Sciatic nerve (tissue), 2 donors: ENCODE measurements at regions not wholly inside any gene's neighbourhood (a gene's known extent, or its start where the extent isn't known, plus 50 kb on each side); places are given as distances from the start of the nearest gene placed in this dataset.

Experiments
- ATAC-seq: fragments of 200-7000 bp; cut with Tn5 transposase; one replicate; pipeline ENCODE4 v1.9.1; 2020; ENCODE audit warnings: mild to moderate bottlenecking, moderate library complexity
- DNase-seq: peaks from one replicate; pipeline ENCODE4 v3.0.0-alpha.2; 2020; ENCODE audit warnings: low spot score
- intact Hi-C: fragments of 100-400 bp; cut with DNase I; formaldehyde crosslinking; loops from one replicate; pipeline ENCODE4 v1.14.2; 2022
- donor health status: DM: no; HTN: no; CAD: no.
- donor health status: DM: no; HTN: no; CAD: no.

- peak; percentile 51 for ATAC-seq
- intact Hi-C loops = no loop called here
- DNase-seq = no peak
These were observed 90.1 kb upstream of the RPL34 start for GRCh38 chr4:108529984-108530905.

GRCh38 chr4:108529102-108529501 lies 91.3 kb upstream of the RPL34 start:
- intact Hi-C loops = no loop called here
- no peak for DNase-seq
- ATAC-seq = no peak

- intact Hi-C loops = no loop called here
- no peak for DNase-seq
- ATAC-seq = no peak
These were observed 92.7 kb upstream of the RPL34 start for GRCh38 chr4:108527723-108528122.

- DNase-seq = no peak
- no peak for ATAC-seq
- intact Hi-C loops = no loop called here
These were observed 99.6 kb upstream of the RPL34 start for GRCh38 chr4:108520807-108521206.

GRCh38 chr4:108519911-108520601 lies 100.3 kb upstream of the RPL34 start:
- DNase-seq = no peak
- no peak for ATAC-seq
- intact Hi-C loops = no loop called here

- intact Hi-C loops = no loop called here
- ATAC-seq = no peak
These were observed 101.1 kb upstream of the RPL34 start for GRCh38 chr4:108519208-108519833.

GRCh38 chr4:108512615-108513505 lies 107.5 kb upstream of the RPL34 start:
- intact Hi-C loops = no loop called here
- DNase-seq = peak; percentile 66
- peak; percentile 93 for ATAC-seq

More at GRCh38 chr4:108519208-108519833, 101.1 kb upstream of the RPL34 start:
- DNase-seq = no peak

GRCh38 chr4:108511618-108512017 lies 108.8 kb upstream of the RPL34 start:
- no peak for DNase-seq
- intact Hi-C loops = no loop called here
- ATAC-seq = no peak

GRCh38 chr4:108502356-108502755 lies 118.0 kb upstream of the RPL34 start:
- intact Hi-C loops = no loop called here
- DNase-seq (no peak), ATAC-seq (no peak)

GRCh38 chr4:108498925-108499324 lies 121.5 kb upstream of the RPL34 start:
- intact Hi-C loops = no loop called here
- no peak for ATAC-seq
- no peak for DNase-seq

GRCh38 chr4:108493596-108493931 lies 126.8 kb upstream of the RPL34 start:
- DNase-seq = no peak
- intact Hi-C loops = no loop called here
- ATAC-seq = no peak

GRCh38 chr4:108492816-108493595 lies 127.4 kb upstream of the RPL34 start:
- ATAC-seq (no peak), DNase-seq (no peak)
- intact Hi-C loops = no loop called here

GRCh38 chr4:108488865-108489264 lies 131.5 kb upstream of the RPL34 start:
- intact Hi-C loops = no loop called here
- no peak for DNase-seq
- no peak for ATAC-seq

GRCh38 chr4:108486046-108486445 lies 134.3 kb upstream of the RPL34 start:
- ATAC-seq (no peak), DNase-seq (no peak)
- intact Hi-C loops = no loop called here

GRCh38 chr4:108484187-108484586 lies 136.2 kb upstream of the RPL34 start:
- ATAC-seq (no peak), DNase-seq (no peak)
- intact Hi-C loops = no loop called here

GRCh38 chr4:108483650-108484049 lies 136.7 kb upstream of the RPL34 start:
- intact Hi-C loops = no loop called here
- no peak for ATAC-seq

GRCh38 chr4:108483079-108483478 lies 137.3 kb upstream of the RPL34 start:
- no peak for ATAC-seq

More at GRCh38 chr4:108483650-108484049, 136.7 kb upstream of the RPL34 start:
- DNase-seq = no peak

GRCh38 chr4:108480881-108481280 lies 139.5 kb upstream of the RPL34 start:
- no peak for DNase-seq
- intact Hi-C loops = no loop called here
- ATAC-seq = no peak

More at GRCh38 chr4:108483079-108483478, 137.3 kb upstream of the RPL34 start:
- intact Hi-C loops = no loop called here
- DNase-seq = no peak
